Spleen (tissue), 11 donors: ENCODE measurements at regions not wholly inside any gene's neighbourhood (a gene's known extent, or its start where the extent isn't known, plus 50 kb on each side); places are given as distances from the start of the nearest gene placed in this dataset.
"Not testable (repeated sequence)": the region's sequence is repeated elsewhere in the genome, so short reads cannot be mapped to it uniquely, and the experiment has no call there.

Source experiments
- DNase-seq: peaks from one replicate; pipeline ENCODE4 v3.0.0-alpha.2; 2020
- H3K27ac ChIP-seq, 8 donors: fragments of 200-600 bp; sonication (generic) in 7 of 8; 1 replicate in 4 of 8; 2 replicates in 4 of 8; pipeline versions ENCODE4 v1.5.0 to v1.8.0; 2016 to 2021; ENCODE audit warnings: inconsistent platforms in 4 of 8, mild to moderate bottlenecking in 4 of 8, moderate library complexity in 1 of 8
- H3K27me3 ChIP-seq, 7 donors: fragments of 200-600 bp; sonication (generic) in 6 of 7; replicated peaks in 1 of 7; 1 replicate in 4 of 7; 2 replicates in 3 of 7; pipeline versions ENCODE4 v1.5.0 to v1.8.0; 2016 to 2021; ENCODE audit warnings: inconsistent platforms in 3 of 7, mild to moderate bottlenecking in 1 of 7
- H3K36me3 ChIP-seq, 6 donors: fragments of 200-600 bp; sonication (generic) in 5 of 6; 1 replicate in 4 of 6; 2 replicates in 2 of 6; pipeline versions ENCODE4 v1.5.0 to v1.8.0; 2016 to 2021; ENCODE audit warnings: inconsistent platforms in 2 of 6
- H3K4me1 ChIP-seq, 6 donors: fragments of 200-600 bp; sonication (generic) in 5 of 6; 1 replicate in 3 of 6; 2 replicates in 3 of 6; pipeline versions ENCODE4 v1.5.0 to v1.8.0; 2016 to 2021; ENCODE audit warnings: inconsistent platforms in 3 of 6
- H3K4me3 ChIP-seq, 8 donors: fragments of 200-600 bp; sonication (generic) in 7 of 8; 1 replicate in 4 of 8; 2 replicates in 4 of 8; pipeline versions ENCODE4 v1.5.0 to v1.8.0; 2016 to 2021; ENCODE audit warnings: inconsistent platforms in 4 of 8, mild to moderate bottlenecking in 4 of 8, moderate library complexity in 2 of 8
- H3K9me3 ChIP-seq, 8 donors: fragments of 200-600 bp; sonication (generic) in 7 of 8; 1 replicate in 4 of 8; 2 replicates in 4 of 8; pipeline versions ENCODE4 v1.5.0 to v1.8.0; 2016 to 2021; ENCODE audit warnings: inconsistent platforms in 4 of 8
- POLR2A ChIP-seq, 3 donors: fragments of 450-650 bp; IDR thresholded peaks; one replicate each; pipeline ENCODE4 v1.5.1; 2017; ENCODE audit warnings: antibody characterized with exemption in 3 of 3, mild to moderate bottlenecking in 1 of 3
- POLR2AphosphoS5 ChIP-seq, 3 donors: sonication (generic); formaldehyde crosslinking; IDR thresholded peaks; one replicate each; pipeline ENCODE4 v1.5.1; 2017; ENCODE audit warnings: antibody characterized with exemption in 3 of 3
- WGBS, 5 donors: extraction: QIAGEN DNeasy Blood & Tissue Kit in 3 of 5; methylation state at CpG; one replicate each; pipeline versions ENCODE4 v1.1.5 to v1.1.7; 2013 to 2018; 5-methylcytosine and 5-hydroxymethylcytosine counted together
- intact Hi-C: fragments of 100-400 bp; cut with DNase I; formaldehyde crosslinking; loops from one replicate; pipeline ENCODE4 v1.15.0; 2023; ENCODE audit warnings: low total_unique reads
- TF ChIP-seq, protein P1 (sequence below), 11 experiments: fragments of 200-600 bp in 7 of 11; fragments of 450-650 bp in 4 of 11; sonication (generic) in 4 of 11; IDR thresholded peaks in 8 of 11; conservative IDR thresholded peaks in 3 of 11; 1 replicate in 7 of 11; 2 replicates in 4 of 11; pipeline versions ENCODE4 v1.4.0 to v1.8.0; 2016 to 2021; ENCODE audit warnings: antibody characterized with exemption in 11 of 11, inconsistent platforms in 4 of 11, mild to moderate bottlenecking in 1 of 11
- donor health status: healthy with polysubstance abuse.
- donor health status: DM: no; HTN: no; CAD: no; lungs with moderate emphysema.
- donor health status: DM: no; HTN: no; CAD: no.
- donor health status: Bipolar disorder and iron deficiency.
- donor health status: healthy.
- donor health status: DM: no; HTN: no; CAD: no.
- donor health status: DM: yes; HTN: yes; CAD: no.

DNA sequence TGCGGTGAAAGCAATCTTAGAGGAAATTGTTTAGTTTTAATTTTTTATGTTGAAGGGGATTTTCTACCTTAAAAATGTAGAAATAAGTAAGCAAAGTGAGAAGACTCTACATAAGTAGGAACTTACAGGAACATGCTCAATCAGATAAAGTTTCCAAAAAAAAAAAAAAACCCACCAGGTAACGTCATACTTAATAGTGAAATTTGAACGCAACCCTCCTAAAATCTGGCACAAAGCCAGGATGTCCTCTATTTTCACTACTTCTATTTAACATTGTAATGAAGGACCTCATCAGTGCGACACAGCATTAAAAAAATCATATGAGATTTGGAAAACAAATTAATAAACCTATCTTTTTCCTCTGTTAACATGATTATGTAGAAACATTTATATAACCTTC is 135.0 kb upstream of the FAT4 start:
- no peak for DNase-seq
- TF ChIP-seq, protein P1, sequence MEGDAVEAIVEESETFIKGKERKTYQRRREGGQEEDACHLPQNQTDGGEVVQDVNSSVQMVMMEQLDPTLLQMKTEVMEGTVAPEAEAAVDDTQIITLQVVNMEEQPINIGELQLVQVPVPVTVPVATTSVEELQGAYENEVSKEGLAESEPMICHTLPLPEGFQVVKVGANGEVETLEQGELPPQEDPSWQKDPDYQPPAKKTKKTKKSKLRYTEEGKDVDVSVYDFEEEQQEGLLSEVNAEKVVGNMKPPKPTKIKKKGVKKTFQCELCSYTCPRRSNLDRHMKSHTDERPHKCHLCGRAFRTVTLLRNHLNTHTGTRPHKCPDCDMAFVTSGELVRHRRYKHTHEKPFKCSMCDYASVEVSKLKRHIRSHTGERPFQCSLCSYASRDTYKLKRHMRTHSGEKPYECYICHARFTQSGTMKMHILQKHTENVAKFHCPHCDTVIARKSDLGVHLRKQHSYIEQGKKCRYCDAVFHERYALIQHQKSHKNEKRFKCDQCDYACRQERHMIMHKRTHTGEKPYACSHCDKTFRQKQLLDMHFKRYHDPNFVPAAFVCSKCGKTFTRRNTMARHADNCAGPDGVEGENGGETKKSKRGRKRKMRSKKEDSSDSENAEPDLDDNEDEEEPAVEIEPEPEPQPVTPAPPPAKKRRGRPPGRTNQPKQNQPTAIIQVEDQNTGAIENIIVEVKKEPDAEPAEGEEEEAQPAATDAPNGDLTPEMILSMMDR (IDR thresholded peaks at IDR 0.05 in 8 of 11, conservative IDR thresholded peaks at IDR 0.05 in 3 of 11): no peak
- no peak for TF ChIP-seq POLR2A (IDR thresholded peaks at IDR 0.05)
- no peak for TF ChIP-seq POLR2AphosphoS5 (IDR thresholded peaks at IDR 0.05)
- Histone ChIP-seq H3K9me3 (no peaks in the 10 kb centered on the region), H3K4me1 (no peaks in the 10 kb centered on the region), H3K4me3 (no peak overlapping the region), H3K27me3 (no peaks in the 10 kb centered on the region), H3K36me3 (no peaks in the 10 kb centered on the region), H3K27ac (no peak overlapping the region)
- WGBS, 5 donors: 82 to 91% (median 87%) methylated on average over 4 of the region's 4 CpGs
- intact Hi-C loops: no loop called here

GRCh38 chr4:125169192-125169591 is 145.6 kb upstream of the FAT4 start:
- H3K27ac ChIP-seq: no peak overlapping the region
- H3K4me3 ChIP-seq: no peak overlapping the region
- no peak for DNase-seq
- WGBS, 5 donors: 54 to 81% (median 67%) methylated on average over 1 of the region's 1 CpG
- no peaks in the 10 kb centered on the region for H3K4me1 ChIP-seq
- no peaks in the 10 kb centered on the region for H3K27me3 ChIP-seq
- H3K9me3 ChIP-seq: peaks cover 0 to 5% (median 0%) of the 10 kb centered on the region in 8 donors
- no peaks in the 10 kb centered on the region for H3K36me3 ChIP-seq
- TF ChIP-seq POLR2A (IDR thresholded peaks at IDR 0.05): no peak
- no peak for TF ChIP-seq POLR2AphosphoS5 (IDR thresholded peaks at IDR 0.05)
- TF ChIP-seq, protein P1 (IDR thresholded peaks at IDR 0.05 in 8 of 11, conservative IDR thresholded peaks at IDR 0.05 in 3 of 11): no peak
- intact Hi-C loops: no loop called here

- H3K9me3 ChIP-seq: peaks cover 0 to 5% (median 0%) of the 10 kb centered on the region in 8 donors
- TF ChIP-seq POLR2A (IDR thresholded peaks at IDR 0.05) (no peak), POLR2AphosphoS5 (IDR thresholded peaks at IDR 0.05) (no peak)
- TF ChIP-seq, protein P1 (IDR thresholded peaks at IDR 0.05 in 8 of 11, conservative IDR thresholded peaks at IDR 0.05 in 3 of 11): no peak
- no peak overlapping the region for H3K27ac ChIP-seq
- no peaks in the 10 kb centered on the region for H3K36me3 ChIP-seq
- H3K27me3 ChIP-seq: no peaks in the 10 kb centered on the region
- intact Hi-C loops: no loop called here
- H3K4me1 ChIP-seq: no peaks in the 10 kb centered on the region
- no peak for DNase-seq
- no peak overlapping the region for H3K4me3 ChIP-seq
These were observed 146.2 kb upstream of the FAT4 start for GRCh38 chr4:125168531-125168930.

DNA sequence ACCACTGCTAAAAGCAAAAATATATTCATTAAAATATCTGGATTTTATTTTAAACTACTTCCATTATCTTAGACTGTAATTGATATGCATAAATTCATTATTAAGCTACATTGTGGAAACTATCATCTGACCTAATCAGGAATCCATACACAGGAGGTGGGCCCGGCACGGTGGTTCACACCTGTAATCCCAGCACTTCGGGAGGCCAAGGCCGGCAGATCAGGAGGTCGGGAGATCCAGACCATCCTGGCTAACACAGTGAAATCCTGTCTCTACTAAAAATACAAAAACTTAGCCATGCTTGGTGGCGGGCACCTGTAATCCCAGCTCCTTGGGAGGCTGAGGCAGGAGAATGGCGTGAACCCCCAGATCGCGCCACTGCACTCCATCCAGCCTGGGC is 148.7 kb upstream of the FAT4 start:
- 89 to 98% (median 92%) methylated on average over 9 of the region's 9 CpGs for WGBS, 5 donors
- H3K27ac ChIP-seq, intact Hi-C loops: not testable (repeated sequence)

GRCh38 chr4:125159001-125159400 is 155.8 kb upstream of the FAT4 start:
- no peak for DNase-seq
- no peak overlapping the region for H3K27ac ChIP-seq
- H3K9me3 ChIP-seq: peaks cover 0 to 7% (median 0%) of the 10 kb centered on the region in 8 donors
- no peaks in the 10 kb centered on the region for H3K36me3 ChIP-seq
- H3K27me3 ChIP-seq: no peaks in the 10 kb centered on the region
- intact Hi-C loops: no loop called here
- no peaks in the 10 kb centered on the region for H3K4me1 ChIP-seq
- WGBS, 5 donors: 72 to 89% (median 86%) methylated on average over 3 of the region's 3 CpGs
- TF ChIP-seq POLR2A (IDR thresholded peaks at IDR 0.05) (no peak), POLR2AphosphoS5 (IDR thresholded peaks at IDR 0.05) (no peak)
- TF ChIP-seq, protein P1 (IDR thresholded peaks at IDR 0.05 in 8 of 11, conservative IDR thresholded peaks at IDR 0.05 in 3 of 11): no peak
- H3K4me3 ChIP-seq: no peak overlapping the region

More for the DNA sequence above, 148.7 kb upstream of the FAT4 start:
- DNase-seq, H3K4me3 ChIP-seq, H3K4me1 ChIP-seq, H3K27me3 ChIP-seq, H3K9me3 ChIP-seq, H3K36me3 ChIP-seq: not testable (repeated sequence)
